MM.1S (cell line): ENCODE measurements at regions not wholly inside any gene's neighbourhood (a gene's known extent, or its start where the extent isn't known, plus 50 kb on each side); places are given as distances from the start of the nearest gene placed in this dataset.

ENCODE experiments used
- CTCF ChIP-seq: fragments of 300-600 bp; sonication (generic); IDR thresholded peaks from 2 replicates; pipeline ENCODE4 v1.5.1; 2016; ENCODE audit warnings: antibody characterized with exemption, low read length, mixed read lengths
- EZH2 ChIP-seq: fragments of 300-600 bp; sonication (generic); optimal IDR thresholded peaks from 2 replicates; pipeline ENCODE3; 2017; ENCODE audit warnings: low read depth, mild to moderate bottlenecking, antibody characterized with exemption, low read length, mixed read lengths
- EZH2phosphoT487 ChIP-seq: fragments of 300-600 bp; sonication (generic); IDR thresholded peaks from 2 replicates; pipeline ENCODE4 v1.6.1; 2018; ENCODE audit warnings: antibody characterized with exemption, low read length

GRCh38 chr5:104733063-104733669, 1170.6 kb upstream of the NUDT12 start:
- TF ChIP-seq CTCF (no peak), EZH2phosphoT487 (no peak), EZH2 (no peak)
